Naive thymus-derived CD8-positive, alpha-beta T cell (primary cell): ENCODE measurements at regions not wholly inside any gene's neighbourhood (a gene's known extent, or its start where the extent isn't known, plus 50 kb on each side); places are given as distances from the start of the nearest gene placed in this dataset.

Experiments used
- ATAC-seq, 2 donors: fragments of 150-1000 bp; cut with Tn5 transposase in 1 of 2; sonication (Bioruptor Pico), chemical (Tn5 transposase) in 1 of 2; 1 replicate in 1 of 2; 2 replicates in 1 of 2; pipeline ENCODE4 v1.10.0; 2021; ENCODE audit warnings: mild to moderate bottlenecking in 2 of 2, moderate library complexity in 2 of 2
- POLR2A ChIA-PET: fragments of 350-600 bp; sonication (Branson Sonifier 250); formaldehyde crosslinking; loops from one replicate; lab custom pipeline; 2021; ENCODE audit warnings: antibody characterized with exemption; lab: Charles Lee
- DNase-seq, 10 donors: peaks; one replicate each; pipeline versions ENCODE4 v3.0.0 to v3.0.0-alpha.2; 2020 to 2022
- H3K27ac Mint-ChIP-seq, 10 donors: one replicate each; pipeline ENCODE4 v1.8.0; 2020 to 2022; ENCODE audit warnings: mild to moderate bottlenecking in 10 of 10, mixed read lengths in 10 of 10, moderate library complexity in 4 of 10, inconsistent platforms in 1 of 10
- H3K27me3 Mint-ChIP-seq, 5 donors: one replicate each; pipeline ENCODE4 v1.8.0; 2021 to 2022; ENCODE audit warnings: mixed read lengths in 5 of 5
- H3K36me3 Mint-ChIP-seq, 3 donors: one replicate each; pipeline ENCODE4 v1.8.0; 2020 to 2022; ENCODE audit warnings: mixed read lengths in 3 of 3, mild to moderate bottlenecking in 2 of 3, inconsistent platforms in 1 of 3
- H3K4me1 Mint-ChIP-seq, 4 donors: one replicate each; pipeline ENCODE4 v1.8.0; 2021 to 2022; ENCODE audit warnings: mixed read lengths in 4 of 4
- H3K4me3 Mint-ChIP-seq, 10 donors: one replicate each; pipeline ENCODE4 v1.8.0; 2020 to 2022; ENCODE audit warnings: mild to moderate bottlenecking in 10 of 10, mixed read lengths in 10 of 10, moderate library complexity in 6 of 10, inconsistent platforms in 1 of 10
- H3K9me3 Mint-ChIP-seq, 9 donors: one replicate each; pipeline ENCODE4 v1.8.0; 2020 to 2022; ENCODE audit warnings: mixed read lengths in 9 of 9, mild to moderate bottlenecking in 3 of 9, inconsistent platforms in 1 of 9, moderate library complexity in 1 of 9

DNA sequence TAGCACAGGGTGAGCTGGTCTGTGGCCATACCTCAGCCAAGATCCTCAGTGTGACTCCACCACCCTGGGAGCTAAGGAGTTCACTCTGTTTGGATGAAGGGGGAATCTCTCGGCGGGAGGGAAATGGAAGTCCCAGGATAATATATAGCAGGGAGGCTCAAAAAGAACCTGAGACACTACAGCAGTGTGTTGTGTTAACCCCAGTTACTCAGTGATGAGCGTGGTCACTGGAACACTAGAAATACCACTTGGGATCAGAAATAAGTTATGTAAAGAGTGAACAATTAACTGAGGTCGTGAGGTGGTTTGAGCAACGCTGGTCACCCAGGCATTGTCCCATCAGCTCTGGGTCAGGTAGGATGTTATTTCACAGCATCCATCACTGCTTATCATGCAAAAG lies 59.3 kb upstream of the ADAMTS16 start:
- POLR2A ChIA-PET, result no interaction called here
- H3K27me3 Mint-ChIP-seq, result peaks cover 0 to 17% (median 8%) of the 10 kb centered on the region in 5 donors
- peaks cover 0 to 15% (median 3%) of the 10 kb centered on the region in 9 donors for H3K9me3 Mint-ChIP-seq

DNA sequence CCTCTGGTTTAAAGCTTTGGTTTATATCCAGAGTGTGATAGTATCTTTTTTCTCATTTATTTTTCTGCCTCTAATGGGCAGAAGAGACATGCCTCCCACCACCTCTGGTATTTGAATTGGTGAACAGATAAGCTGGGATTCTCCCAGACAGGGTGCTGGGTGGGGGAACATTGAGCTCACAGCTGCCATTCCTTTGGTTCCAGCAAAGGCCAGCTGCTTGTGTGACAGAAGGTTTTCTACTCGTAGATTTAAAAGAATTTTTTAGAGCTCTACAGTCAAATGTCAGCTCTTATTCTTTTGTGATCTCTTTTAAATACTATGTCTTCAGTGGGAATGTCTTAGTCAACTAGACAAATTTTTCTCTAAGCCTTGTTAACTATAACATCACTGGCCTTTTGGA lies 54.7 kb upstream of the ADAMTS16 start:
- no peak overlapping the region for H3K4me3 Mint-ChIP-seq
- ATAC-seq, result no peak
- H3K27ac Mint-ChIP-seq, result no peak overlapping the region
- POLR2A ChIA-PET, result no interaction called here
- no peak for DNase-seq
- peaks cover 0 to 4% (median 0%) of the 10 kb centered on the region in 3 donors for H3K36me3 Mint-ChIP-seq
- H3K4me1 Mint-ChIP-seq, result no peaks in the 10 kb centered on the region
- peaks cover 0 to 15% (median 0%) of the 10 kb centered on the region in 5 donors for H3K27me3 Mint-ChIP-seq
- peaks cover 0 to 15% (median 0%) of the 10 kb centered on the region in 9 donors for H3K9me3 Mint-ChIP-seq

More for the DNA sequence above, 59.3 kb upstream of the ADAMTS16 start:
- no peak for DNase-seq
- ATAC-seq, result no peak
- Mint-ChIP-seq H3K4me1 (no peaks in the 10 kb centered on the region), H3K27ac (no peak overlapping the region), H3K4me3 (no peak overlapping the region), H3K36me3 (peaks cover 0 to 4% (median 0%) of the 10 kb centered on the region in 3 donors)

DNA sequence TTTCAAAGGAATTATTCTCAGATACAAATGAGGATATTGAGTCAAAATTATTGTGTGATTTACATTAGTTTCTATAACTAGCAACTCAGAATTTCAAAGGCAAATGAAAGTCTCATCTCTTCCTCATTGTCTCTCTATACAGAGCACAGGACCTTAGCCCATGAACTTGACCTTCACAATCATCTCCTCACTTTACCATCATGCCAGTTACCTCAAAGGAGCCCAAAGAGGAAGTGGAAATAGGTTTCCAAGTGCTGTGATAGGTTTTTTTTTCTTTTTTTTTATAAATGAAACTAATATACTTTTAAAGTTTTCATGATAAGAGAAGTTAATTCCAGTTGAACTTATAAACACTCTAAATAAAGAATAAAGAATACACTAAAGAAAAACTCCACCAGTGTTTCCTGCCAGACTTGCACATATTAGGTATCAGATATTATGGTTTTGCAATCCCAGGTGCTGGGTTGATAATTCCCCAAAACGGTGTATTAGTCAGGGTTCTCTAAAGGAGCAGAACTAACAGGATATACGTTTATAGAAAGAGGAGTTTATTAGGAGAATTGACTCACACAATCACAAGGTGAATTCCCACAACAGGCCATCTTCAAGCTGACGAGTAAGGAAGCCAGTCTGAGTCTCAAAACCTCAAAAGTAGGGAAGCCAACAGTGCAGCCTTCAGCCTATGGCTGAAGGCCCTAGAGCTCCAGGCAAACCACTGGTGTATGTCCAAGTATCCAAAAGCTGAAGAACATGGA lies 50.1 kb upstream of the ADAMTS16 start:
- Mint-ChIP-seq H3K27ac (no peak overlapping the region), H3K27me3 (peaks cover 0 to 11% (median 0%) of the 10 kb centered on the region in 5 donors), H3K9me3 (peaks cover 0 to 3% (median 0%) of the 10 kb centered on the region in 9 donors), H3K4me1 (no peaks in the 10 kb centered on the region), H3K36me3 (no peaks in the 10 kb centered on the region), H3K4me3 (no peak overlapping the region)
- ATAC-seq (no peak), DNase-seq (no peak)
- POLR2A ChIA-PET, result no interaction called here
